GM21825 (cell line): ENCODE measurements at regions not wholly inside any gene's neighbourhood (a gene's known extent, or its start where the extent isn't known, plus 50 kb on each side); places are given as distances from the start of the nearest gene placed in this dataset.

ENCODE experiments used
- ATAC-seq: cut with Tn5 transposase; IDR thresholded peaks from one replicate; pipeline ENCODE4 v1.9.1; 2021; ENCODE audit warnings: mild to moderate bottlenecking, moderate library complexity; ENCODE audit not compliant: unreplicated experiment

DNA sequence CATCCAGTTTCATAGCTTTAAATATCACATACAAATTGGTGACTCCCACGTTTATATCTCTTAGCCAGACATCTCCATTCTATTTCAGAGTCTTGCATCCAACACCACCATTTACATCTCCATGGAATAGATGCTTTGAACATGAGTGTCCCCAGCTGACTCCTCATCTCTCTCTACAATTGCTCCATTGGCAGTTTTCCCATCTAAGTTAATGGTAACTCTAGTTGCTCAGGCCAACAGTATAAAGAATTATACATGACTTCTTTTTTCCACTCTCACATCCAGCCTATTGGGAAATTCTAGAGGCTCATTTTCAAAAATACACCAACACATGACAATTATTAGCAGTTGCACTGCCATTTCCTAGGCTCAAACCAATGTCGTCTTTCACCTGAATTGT is 388.2 kb downstream of the STIM2 start:
- no peak for ATAC-seq

DNA sequence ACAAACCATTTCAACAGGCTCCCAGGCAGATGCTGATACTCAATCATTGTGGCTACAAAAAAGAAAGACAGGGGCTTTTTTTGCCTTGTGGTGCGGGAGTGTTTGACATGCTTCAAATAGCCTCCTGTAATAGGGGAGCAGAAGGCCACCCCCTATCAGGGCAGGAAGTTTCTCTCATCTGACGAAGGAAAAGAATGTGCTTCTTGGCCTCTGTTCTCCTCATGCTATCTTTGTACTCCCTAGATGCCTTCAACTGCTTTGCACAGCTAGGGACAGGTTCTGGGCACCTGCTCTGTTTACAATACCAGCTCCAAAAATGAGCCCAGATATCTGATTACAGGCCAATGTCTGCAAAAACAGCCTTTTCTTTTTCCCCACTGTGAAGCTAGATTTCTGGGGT is 391.1 kb downstream of the STIM2 start:
- no peak for ATAC-seq

- ATAC-seq, result no peak
Measured at GRCh38 chr4:27267339-27267969, 406.8 kb downstream of the STIM2 start.

DNA sequence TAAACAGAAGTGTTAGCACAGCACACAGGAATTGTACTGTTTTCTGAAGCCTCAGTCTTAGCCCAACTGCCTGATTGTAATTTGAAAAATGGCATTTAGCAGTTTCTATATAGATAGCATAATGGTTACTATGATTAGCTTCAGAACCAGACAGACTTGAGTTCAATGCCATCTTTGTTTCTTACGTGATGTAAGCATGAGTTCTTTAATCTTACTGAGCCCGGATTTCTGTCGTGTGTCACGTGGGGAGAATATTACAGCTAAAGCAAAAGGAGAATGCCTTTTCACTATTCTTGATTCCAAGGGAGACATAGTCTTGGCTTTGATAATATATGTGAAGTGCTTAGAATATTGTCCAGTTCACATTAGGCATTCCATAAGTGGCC is 407.3 kb downstream of the STIM2 start:
- ATAC-seq, result no peak

GRCh38 chr4:27270435-27270834 is 409.8 kb downstream of the STIM2 start:
- ATAC-seq, result no peak

DNA sequence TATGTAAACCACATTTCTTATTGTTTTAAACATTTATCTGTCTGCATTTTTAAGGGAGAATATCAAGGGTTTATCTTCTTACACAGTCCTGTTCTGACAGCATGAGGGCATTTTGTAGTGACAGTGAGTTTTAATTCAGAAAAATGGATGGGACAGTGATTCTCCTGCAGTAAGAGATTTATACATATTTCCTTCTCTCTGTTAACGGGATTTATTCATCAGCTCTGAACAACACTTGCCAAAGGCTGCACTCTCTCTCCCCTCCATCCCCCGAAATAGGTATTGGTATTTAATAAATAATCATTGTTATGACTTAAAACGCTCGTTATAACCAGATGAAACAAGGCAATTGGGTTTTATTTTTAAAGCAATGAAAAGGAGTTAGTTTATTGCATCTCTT is 410.9 kb downstream of the STIM2 start:
- no peak for ATAC-seq

DNA sequence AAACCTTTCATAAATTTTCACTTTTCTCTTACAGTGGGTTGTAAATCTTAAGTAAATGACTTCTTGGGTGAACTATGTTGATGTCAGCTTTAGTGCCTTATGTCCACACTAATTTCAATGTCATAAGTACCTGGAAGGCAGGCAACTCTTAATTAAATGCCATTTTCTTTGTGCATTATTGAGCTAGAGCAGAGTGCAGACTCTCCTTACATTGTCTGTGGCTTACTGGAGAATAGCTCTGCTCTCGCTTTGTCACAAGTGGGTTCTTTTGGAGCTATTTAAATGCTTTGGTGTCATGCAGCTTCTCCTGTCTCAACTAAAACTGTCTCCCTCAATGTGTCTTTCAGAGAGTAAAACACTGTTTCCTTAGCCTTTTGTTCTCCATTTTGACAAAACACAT is 411.6 kb downstream of the STIM2 start:
- ATAC-seq, result no peak

DNA sequence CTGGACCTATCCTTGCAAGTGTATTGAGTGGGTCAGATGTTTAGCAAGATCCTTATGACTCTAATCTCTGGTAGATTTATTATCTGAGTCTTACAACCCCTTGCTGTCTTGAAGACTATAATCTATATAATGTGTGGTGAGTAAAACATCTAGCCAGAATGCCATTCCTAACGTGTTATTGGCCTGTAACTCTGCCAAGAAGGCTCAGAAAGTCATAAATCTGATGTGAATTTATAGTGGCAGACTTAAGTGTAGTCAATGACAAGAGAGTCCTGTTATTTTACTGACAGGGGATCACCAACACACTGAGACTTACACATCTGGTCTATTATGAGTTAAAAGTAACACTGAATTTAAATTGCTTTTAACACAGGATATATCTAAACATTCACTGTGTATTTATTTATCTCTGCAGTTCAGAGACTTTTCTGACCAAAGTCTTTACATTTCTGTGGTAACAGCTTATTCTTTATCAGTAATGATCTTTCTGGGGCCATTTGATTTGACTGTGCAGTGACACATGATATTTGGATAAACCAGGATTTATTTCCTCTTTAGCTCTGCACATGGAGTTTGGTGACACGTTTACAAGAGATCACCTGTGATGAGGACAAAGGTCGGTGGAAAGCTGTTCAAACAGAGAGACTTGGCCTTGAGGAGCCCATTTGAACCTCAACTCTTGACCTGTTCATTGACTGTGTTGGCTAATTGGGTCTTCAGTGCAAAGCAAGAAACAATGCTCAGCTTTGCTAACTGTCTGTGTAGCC is 415.8 kb downstream of the STIM2 start:
- ATAC-seq, result no peak

DNA sequence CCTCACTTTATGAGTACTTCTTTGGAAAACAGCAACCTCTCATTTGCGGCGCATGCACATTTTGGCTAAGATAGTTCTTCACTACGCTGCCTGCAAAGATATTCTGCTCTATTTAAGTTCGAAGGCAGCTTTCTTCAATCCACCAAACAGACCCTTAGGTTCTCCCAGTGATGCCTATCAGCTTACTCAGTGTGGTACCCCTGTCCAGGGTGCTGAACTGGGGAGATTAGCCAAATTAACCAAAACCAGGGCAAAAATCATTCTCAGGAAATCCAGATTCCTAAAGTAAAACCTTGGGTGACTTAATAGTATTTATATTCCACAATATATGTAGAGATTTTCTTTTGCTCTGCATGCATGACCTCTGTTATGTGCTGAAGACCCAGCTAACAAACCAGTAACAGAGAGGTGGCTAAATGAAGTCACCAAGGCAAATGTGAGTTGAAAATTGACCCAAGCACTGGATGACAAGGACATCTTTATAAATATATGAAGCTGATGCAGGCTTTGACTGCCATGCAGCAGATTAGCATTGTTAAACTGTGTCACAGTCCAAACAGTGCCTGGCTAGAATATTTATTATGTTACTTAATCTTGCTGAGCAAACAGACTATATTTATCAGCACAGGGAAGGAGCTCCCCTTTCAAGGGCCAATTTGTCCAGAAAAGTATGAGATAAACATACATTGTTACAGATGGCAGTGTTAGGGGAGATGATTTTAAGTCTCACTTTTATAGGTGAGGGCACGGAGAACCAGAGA is 418.2 kb downstream of the STIM2 start:
- no peak for ATAC-seq

- no peak for ATAC-seq
Measured at GRCh38 chr4:27288496-27288895, 427.9 kb downstream of the STIM2 start.

DNA sequence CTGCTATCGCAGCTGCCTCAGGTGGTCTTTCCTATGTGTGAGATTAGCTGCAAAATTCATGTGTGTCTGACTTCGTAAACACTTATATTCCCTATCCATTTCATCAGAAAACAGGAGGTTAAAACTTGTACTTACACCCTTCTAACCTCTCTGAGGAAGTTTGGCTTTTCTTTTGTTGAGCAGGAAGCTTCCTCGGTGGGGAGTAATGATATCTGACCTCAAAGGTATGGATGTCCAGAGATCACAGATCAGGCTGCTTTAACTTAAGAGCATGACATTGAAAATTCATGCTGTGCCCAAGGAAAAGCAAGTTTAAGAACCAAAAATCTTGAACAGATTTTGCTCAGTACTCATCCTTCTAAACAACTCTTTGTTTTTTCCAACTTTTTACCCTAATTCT is 429.1 kb downstream of the STIM2 start:
- no peak for ATAC-seq

DNA sequence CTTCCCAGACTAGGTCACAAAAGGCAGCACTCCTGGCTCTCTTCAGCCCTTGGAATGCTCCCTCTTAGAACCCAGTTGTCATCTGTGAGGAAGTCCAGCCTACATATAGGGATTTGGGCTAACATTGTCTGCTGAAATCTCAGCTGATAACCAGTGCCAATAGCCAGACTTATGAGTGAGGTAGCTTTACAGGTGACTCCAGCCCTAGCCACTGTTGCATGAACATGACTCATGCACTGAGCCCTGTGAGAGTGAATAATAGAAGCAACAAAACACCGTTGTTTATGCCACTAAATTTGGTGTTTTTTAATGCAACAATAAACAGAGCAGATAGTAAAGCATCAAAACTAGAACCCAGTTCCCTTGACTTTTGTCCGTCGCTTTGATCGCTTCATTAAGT is 433.2 kb downstream of the STIM2 start:
- ATAC-seq, result no peak

GRCh38 chr4:27304751-27305150 is 444.1 kb downstream of the STIM2 start:
- ATAC-seq, result no peak

- ATAC-seq, result no peak
Measured at GRCh38 chr4:27305246-27305645, 444.6 kb downstream of the STIM2 start.

DNA sequence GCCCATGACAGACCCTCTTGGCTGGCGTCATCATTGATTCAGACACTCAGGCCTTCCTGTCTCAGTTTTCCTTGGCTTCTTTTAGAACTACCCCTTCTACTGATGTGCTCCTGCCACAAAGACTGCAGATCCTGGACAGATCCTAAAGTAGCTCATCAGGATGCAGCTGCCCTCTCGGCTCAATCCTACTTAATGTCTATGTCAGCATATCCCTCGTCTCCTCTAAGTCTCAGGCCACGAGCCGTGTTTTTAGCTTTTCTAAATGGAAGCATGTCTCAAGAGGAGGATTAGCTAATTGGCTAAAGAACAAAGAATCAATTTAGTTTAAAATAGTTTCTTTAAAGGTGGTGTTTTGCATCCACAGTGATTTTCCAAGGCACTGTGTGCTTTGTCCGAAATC is 447.7 kb downstream of the STIM2 start:
- no peak for ATAC-seq

- no peak for ATAC-seq
Measured at GRCh38 chr4:27315625-27316024, 455.0 kb downstream of the STIM2 start.

DNA sequence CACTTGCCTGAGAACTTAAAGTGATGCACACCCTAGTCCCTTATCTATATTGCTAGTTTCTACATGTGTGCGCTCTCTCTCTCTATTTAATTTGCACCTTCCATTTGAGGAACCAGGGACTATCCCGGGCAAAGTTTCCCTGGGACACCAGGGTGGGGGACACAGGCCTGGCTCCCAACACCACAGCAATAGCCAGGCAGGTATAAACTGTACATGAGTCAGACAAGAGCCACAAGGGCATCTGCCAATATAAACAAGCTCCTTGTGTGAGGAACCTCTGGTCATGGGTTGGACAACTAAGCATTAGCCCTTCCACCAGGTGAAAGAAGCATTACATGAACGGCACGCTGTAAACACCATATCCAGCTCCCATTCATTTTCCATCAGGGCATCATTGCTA is 455.5 kb downstream of the STIM2 start:
- no peak for ATAC-seq

DNA sequence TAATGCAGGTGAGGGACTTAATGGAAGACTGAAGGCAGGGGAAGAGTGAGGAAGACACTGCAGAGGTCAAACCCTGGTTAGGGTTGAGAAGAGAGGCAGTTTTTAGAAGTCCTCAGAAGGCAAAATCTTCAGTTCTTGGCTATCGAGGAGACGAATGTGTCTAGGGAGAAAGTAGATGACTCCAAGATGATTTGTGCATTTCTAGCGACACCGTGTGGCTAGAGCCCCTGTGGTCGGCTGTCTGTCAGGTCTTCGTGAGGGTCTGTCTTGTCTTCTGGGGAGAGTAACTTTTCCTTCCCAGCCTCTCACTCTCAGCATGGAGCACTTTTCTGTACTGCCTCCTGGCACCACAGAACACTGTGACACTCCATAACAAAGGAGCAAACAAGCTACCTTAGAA is 458.1 kb downstream of the STIM2 start:
- no peak for ATAC-seq

DNA sequence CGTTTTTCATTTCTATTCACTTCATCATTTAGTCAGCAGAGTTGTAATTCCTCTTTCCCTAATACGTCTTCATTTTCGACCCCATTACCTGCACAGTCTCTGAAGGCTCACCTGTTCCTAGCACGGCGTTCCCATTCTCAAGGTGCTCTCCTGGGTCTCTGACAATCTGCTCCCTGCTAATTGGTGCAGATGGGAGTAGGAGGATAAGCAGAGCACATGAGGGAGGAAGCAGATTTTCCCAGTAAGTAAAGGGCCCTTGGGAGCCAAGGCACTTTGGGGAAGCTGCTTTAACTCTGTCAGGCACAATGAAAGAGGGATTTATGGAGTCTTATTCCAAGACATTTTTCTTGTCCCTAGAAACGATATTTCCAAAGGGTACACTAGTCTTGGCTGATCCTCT is 466.4 kb downstream of the STIM2 start:
- ATAC-seq, result no peak

- peak; percentile 68 for ATAC-seq
Measured at GRCh38 chr4:27327421-27328181, 467.0 kb downstream of the STIM2 start.

GRCh38 chr4:27338530-27338929 is 477.9 kb downstream of the STIM2 start:
- ATAC-seq, result no peak
